NCI-H187 (cell line): ENCODE measurements at regions not wholly inside any gene's neighbourhood (a gene's known extent, or its start where the extent isn't known, plus 50 kb on each side); places are given as distances from the start of the nearest gene placed in this dataset.
"Not testable (repeated sequence)": the region's sequence is repeated elsewhere in the genome, so short reads cannot be mapped to it uniquely, and the experiment has no call there.

Source experiments
- DNase-seq, 2 experiments: peaks; one replicate each; lab custom pipeline; 2025; lab: John Stamatoyannopoulos, UW

GRCh38 chr5:50590444-50591189 lies 75.8 kb upstream of the PARP8 start:
- DNase-seq, result not testable (repeated sequence)

- DNase-seq, result not testable (repeated sequence)
These were observed 75.1 kb upstream of the PARP8 start for GRCh38 chr5:50591338-50591737.

- no peak for DNase-seq
These were observed 72.8 kb upstream of the PARP8 start for GRCh38 chr5:50593681-50594080.

- DNase-seq, result no peak
These were observed 71.2 kb upstream of the PARP8 start for GRCh38 chr5:50595199-50595598.

- DNase-seq, result not testable (repeated sequence)
These were observed 64.9 kb upstream of the PARP8 start for GRCh38 chr5:50601576-50601975.

GRCh38 chr5:50606179-50606578 lies 60.3 kb upstream of the PARP8 start:
- DNase-seq, result no peak

- DNase-seq, result not testable (repeated sequence)
These were observed 59.0 kb upstream of the PARP8 start for GRCh38 chr5:50607456-50607855.

GRCh38 chr5:50607953-50608705 lies 58.3 kb upstream of the PARP8 start:
- not testable (repeated sequence) for DNase-seq

- DNase-seq, result not testable (repeated sequence)
These were observed 53.4 kb upstream of the PARP8 start for GRCh38 chr5:50613057-50613456.
